ENCODE measurements at regions not wholly inside any gene's neighbourhood (a gene's known extent, or its start where the extent isn't known, plus 50 kb on each side); places are given as distances from the start of the nearest gene placed in this dataset.

- POLR2A ChIA-PET (ENCODE audit: unreplicated experiment) = no interaction called here
- DNase-seq = no peak
- Histone ChIP-seq H3K4me1 (replicated peaks; ENCODE audit: insufficient read depth) (no peaks in the 10 kb centered on the region), H4K20me1 (ENCODE audit: insufficient read depth) (no peaks in the 10 kb centered on the region), H3K36me3 (ENCODE audit: low read depth) (no peaks in the 10 kb centered on the region), H2AFZ (no peak overlapping the region), H3K4me3 (no peak overlapping the region), H3K27me3 (ENCODE audit: insufficient read depth, low read depth) (no peaks in the 10 kb centered on the region), H3K9me2 (ENCODE audit: insufficient read depth) (no peaks in the 10 kb centered on the region), H3K79me2 (ENCODE audit: low read depth) (no peaks in the 10 kb centered on the region), H3K4me2 (no peak overlapping the region), H3K27ac (no peak overlapping the region), H3K9me3 (ENCODE audit: insufficient read depth, low read depth) (no peaks in the 10 kb centered on the region), H3F3A (ENCODE audit: insufficient read depth, low read depth) (no peaks in the 10 kb centered on the region)
- intact Hi-C loops (cut with micrococcal nuclease; ENCODE audit: unreplicated experiment) = no loop called here
- CTCF ChIA-PET = no interaction called here
- no TSS peak for BruUV-seq (replicated peaks)
- no peak for TF ChIP-seq EZH2 (IDR thresholded peaks at IDR 0.05; ENCODE audit: low read depth)
- no peak for TF ChIP-seq CTCF (conservative IDR thresholded peaks at IDR 0.05)
Measured at GRCh38 chr2:136301006-136301405, 183.1 kb upstream of the CXCR4 start.

GRCh38 chr2:136298631-136299030, 180.7 kb upstream of the CXCR4 start:
- no peak for TF ChIP-seq CTCF (conservative IDR thresholded peaks at IDR 0.05)
- no peak for TF ChIP-seq EZH2 (IDR thresholded peaks at IDR 0.05; ENCODE audit: low read depth)
- intact Hi-C loops (cut with micrococcal nuclease; ENCODE audit: unreplicated experiment) = no loop called here
- no peaks in the 10 kb centered on the region for H4K20me1 ChIP-seq (ENCODE audit: insufficient read depth)
- H3K79me2 ChIP-seq (ENCODE audit: low read depth) = no peaks in the 10 kb centered on the region
- H3K36me3 ChIP-seq (ENCODE audit: low read depth) = no peaks in the 10 kb centered on the region
- CTCF ChIA-PET = no interaction called here
- H3K9me2 ChIP-seq (ENCODE audit: insufficient read depth) = no peaks in the 10 kb centered on the region
- POLR2A ChIA-PET (ENCODE audit: unreplicated experiment) = no interaction called here
- H3K27me3 ChIP-seq (ENCODE audit: insufficient read depth, low read depth) = no peaks in the 10 kb centered on the region
- no TSS peak for BruUV-seq (replicated peaks)
- H3K4me1 ChIP-seq (replicated peaks; ENCODE audit: insufficient read depth) = no peaks in the 10 kb centered on the region
- no peak overlapping the region for H2AFZ ChIP-seq
- no peak overlapping the region for H3K4me3 ChIP-seq
- H3K27ac ChIP-seq = no peak overlapping the region
- no peak overlapping the region for H3K4me2 ChIP-seq
- no peaks in the 10 kb centered on the region for H3K9me3 ChIP-seq (ENCODE audit: insufficient read depth, low read depth)
- no peak for DNase-seq
- H3F3A ChIP-seq (ENCODE audit: insufficient read depth, low read depth) = no peaks in the 10 kb centered on the region

- no TSS peak for BruUV-seq (replicated peaks)
- ChIA-PET POLR2A (ENCODE audit: unreplicated experiment) (no interaction called here), CTCF (no interaction called here)
- H4K20me1 ChIP-seq (ENCODE audit: insufficient read depth) = no peaks in the 10 kb centered on the region
- no peak overlapping the region for H3K4me2 ChIP-seq
- DNase-seq = no peak
- H3K79me2 ChIP-seq (ENCODE audit: low read depth) = no peaks in the 10 kb centered on the region
- H3K4me3 ChIP-seq = no peak overlapping the region
- H3K9me3 ChIP-seq (ENCODE audit: insufficient read depth, low read depth) = no peaks in the 10 kb centered on the region
- no peak for TF ChIP-seq CTCF (conservative IDR thresholded peaks at IDR 0.05)
- no peak overlapping the region for H2AFZ ChIP-seq
- H3K9me2 ChIP-seq (ENCODE audit: insufficient read depth) = no peaks in the 10 kb centered on the region
- no peaks in the 10 kb centered on the region for H3F3A ChIP-seq (ENCODE audit: insufficient read depth, low read depth)
- H3K36me3 ChIP-seq (ENCODE audit: low read depth) = no peaks in the 10 kb centered on the region
- intact Hi-C loops (cut with micrococcal nuclease; ENCODE audit: unreplicated experiment) = no loop called here
- H3K27me3 ChIP-seq (ENCODE audit: insufficient read depth, low read depth) = no peaks in the 10 kb centered on the region
- no peaks in the 10 kb centered on the region for H3K4me1 ChIP-seq (replicated peaks; ENCODE audit: insufficient read depth)
- H3K27ac ChIP-seq = no peak overlapping the region
Measured at GRCh38 chr2:136297994-136298393, 180.0 kb upstream of the CXCR4 start.
